Glutamatergic neuron (in vitro differentiated cells): ENCODE measurements at regions not wholly inside any gene's neighbourhood (a gene's known extent, or its start where the extent isn't known, plus 50 kb on each side); places are given as distances from the start of the nearest gene placed in this dataset.

Source experiments
- DNase-seq: peaks from one replicate; pipeline ENCODE4 v3.0.0; 2022
- H3K27ac Mint-ChIP-seq: one replicate; pipeline ENCODE4 v1.8.0; 2020; ENCODE audit warnings: mild to moderate bottlenecking, mixed read lengths, inconsistent platforms; ENCODE audit not compliant: unreplicated experiment
- H3K27me3 Mint-ChIP-seq: one replicate; pipeline ENCODE4 v1.8.0; 2020; ENCODE audit warnings: mild to moderate bottlenecking, moderate library complexity, mixed read lengths, inconsistent platforms; ENCODE audit not compliant: unreplicated experiment
- H3K36me3 Mint-ChIP-seq: one replicate; pipeline ENCODE4 v1.8.0; 2020; ENCODE audit warnings: mild to moderate bottlenecking, mixed read lengths, inconsistent platforms; ENCODE audit not compliant: unreplicated experiment
- H3K4me1 Mint-ChIP-seq: one replicate; pipeline ENCODE4 v1.8.0; 2020; ENCODE audit warnings: mild to moderate bottlenecking, low read depth, mixed read lengths, inconsistent platforms; ENCODE audit not compliant: unreplicated experiment
- H3K4me3 Mint-ChIP-seq: one replicate; pipeline ENCODE4 v1.8.0; 2020; ENCODE audit warnings: mild to moderate bottlenecking, mixed read lengths, inconsistent platforms; ENCODE audit not compliant: unreplicated experiment
- H3K9me3 Mint-ChIP-seq: one replicate; pipeline ENCODE4 v1.8.0; 2020; ENCODE audit warnings: mild to moderate bottlenecking, moderate library complexity, mixed read lengths, inconsistent platforms; ENCODE audit not compliant: unreplicated experiment
- TF ChIP-seq, protein P1 (sequence below): fragments of 200-600 bp; sonication (generic); IDR thresholded peaks from one replicate; pipeline ENCODE4 v1.5.0; 2021; ENCODE audit not compliant: partially characterized antibody, unreplicated experiment

DNA sequence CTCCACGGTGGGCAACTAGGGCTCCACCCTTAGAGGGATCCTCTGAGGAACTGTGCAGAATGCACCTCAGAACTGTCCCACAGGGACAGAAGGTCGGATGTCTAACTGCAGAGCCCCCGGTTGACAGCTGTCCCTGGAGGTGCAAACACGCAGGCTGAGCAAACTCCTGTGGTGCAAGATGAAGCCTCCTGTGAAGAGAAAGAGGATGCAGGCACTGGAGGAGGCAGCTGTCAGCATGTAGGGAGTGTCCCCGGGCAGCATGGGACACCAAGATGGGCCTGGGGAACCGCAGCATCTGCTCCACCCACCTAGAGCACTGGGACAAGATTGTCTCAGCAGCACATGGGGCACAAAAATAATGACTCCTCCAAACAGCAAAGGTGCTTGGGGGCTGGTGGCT lies 258.9 kb downstream of the ABHD5 start:
- no peak for DNase-seq
- H3K9me3 Mint-ChIP-seq: peaks cover 7% of the 10 kb centered on the region

DNA sequence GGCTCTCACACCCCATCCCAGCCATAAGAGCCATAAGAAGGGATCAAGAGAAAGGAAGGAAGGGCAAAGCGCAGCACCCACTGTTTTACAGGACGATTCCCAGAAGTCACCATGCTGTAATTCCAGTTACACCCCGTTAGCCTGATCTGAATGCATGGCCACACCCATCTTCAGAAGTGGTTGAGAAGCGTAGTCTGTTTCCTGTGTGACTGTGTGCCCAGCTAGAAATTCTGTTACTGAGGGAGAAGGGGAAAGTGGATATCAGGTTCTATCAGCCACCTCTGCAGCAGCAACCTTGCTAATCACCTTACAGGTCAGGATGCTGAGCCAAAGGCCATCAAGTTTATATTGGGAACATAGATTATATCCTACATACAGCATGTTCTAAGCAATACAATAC lies 260.0 kb downstream of the ABHD5 start:
- H3K4me1 Mint-ChIP-seq: peaks cover 7% of the 10 kb centered on the region
- TF ChIP-seq, protein P1, sequence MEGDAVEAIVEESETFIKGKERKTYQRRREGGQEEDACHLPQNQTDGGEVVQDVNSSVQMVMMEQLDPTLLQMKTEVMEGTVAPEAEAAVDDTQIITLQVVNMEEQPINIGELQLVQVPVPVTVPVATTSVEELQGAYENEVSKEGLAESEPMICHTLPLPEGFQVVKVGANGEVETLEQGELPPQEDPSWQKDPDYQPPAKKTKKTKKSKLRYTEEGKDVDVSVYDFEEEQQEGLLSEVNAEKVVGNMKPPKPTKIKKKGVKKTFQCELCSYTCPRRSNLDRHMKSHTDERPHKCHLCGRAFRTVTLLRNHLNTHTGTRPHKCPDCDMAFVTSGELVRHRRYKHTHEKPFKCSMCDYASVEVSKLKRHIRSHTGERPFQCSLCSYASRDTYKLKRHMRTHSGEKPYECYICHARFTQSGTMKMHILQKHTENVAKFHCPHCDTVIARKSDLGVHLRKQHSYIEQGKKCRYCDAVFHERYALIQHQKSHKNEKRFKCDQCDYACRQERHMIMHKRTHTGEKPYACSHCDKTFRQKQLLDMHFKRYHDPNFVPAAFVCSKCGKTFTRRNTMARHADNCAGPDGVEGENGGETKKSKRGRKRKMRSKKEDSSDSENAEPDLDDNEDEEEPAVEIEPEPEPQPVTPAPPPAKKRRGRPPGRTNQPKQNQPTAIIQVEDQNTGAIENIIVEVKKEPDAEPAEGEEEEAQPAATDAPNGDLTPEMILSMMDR: no peak
- no peak overlapping the region for H3K4me3 Mint-ChIP-seq
- no peaks in the 10 kb centered on the region for H3K27me3 Mint-ChIP-seq
- no peak for DNase-seq
- no peak overlapping the region for H3K27ac Mint-ChIP-seq
- peaks cover 7% of the 10 kb centered on the region for H3K9me3 Mint-ChIP-seq
- no peaks in the 10 kb centered on the region for H3K36me3 Mint-ChIP-seq

More for the DNA sequence above, 258.9 kb downstream of the ABHD5 start:
- no peak overlapping the region for H3K4me3 Mint-ChIP-seq
- peaks cover 3% of the 10 kb centered on the region for H3K36me3 Mint-ChIP-seq
- no peak overlapping the region for H3K27ac Mint-ChIP-seq
- H3K27me3 Mint-ChIP-seq: no peaks in the 10 kb centered on the region
- peaks cover 4% of the 10 kb centered on the region for H3K4me1 Mint-ChIP-seq
- TF ChIP-seq, protein P1: no peak

DNA sequence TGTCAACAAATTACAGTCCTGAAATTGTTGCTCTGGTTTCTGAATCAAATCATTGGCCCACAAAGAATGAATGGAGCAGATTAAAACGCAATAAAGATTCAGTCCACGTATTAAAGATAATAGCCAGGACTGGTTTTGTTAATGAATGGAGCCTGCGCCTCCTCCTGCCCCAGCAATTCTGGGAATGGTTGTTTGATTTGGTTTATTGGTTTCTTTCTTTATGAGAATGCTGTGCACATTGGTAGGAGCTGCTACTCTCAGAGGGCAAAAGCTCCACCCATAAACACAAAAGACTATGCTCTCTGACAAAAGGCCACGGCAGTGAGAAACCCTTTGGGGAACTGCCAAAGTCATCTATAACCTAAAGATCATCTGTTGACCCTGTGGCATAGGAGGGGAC lies 261.1 kb downstream of the ABHD5 start:
- DNase-seq: no peak
- Mint-ChIP-seq H3K4me3 (no peak overlapping the region), H3K27me3 (no peaks in the 10 kb centered on the region), H3K9me3 (peaks cover 2% of the 10 kb centered on the region), H3K4me1 (peaks cover 7% of the 10 kb centered on the region), H3K27ac (no peak overlapping the region), H3K36me3 (no peaks in the 10 kb centered on the region)
- TF ChIP-seq, protein P1: no peak

DNA sequence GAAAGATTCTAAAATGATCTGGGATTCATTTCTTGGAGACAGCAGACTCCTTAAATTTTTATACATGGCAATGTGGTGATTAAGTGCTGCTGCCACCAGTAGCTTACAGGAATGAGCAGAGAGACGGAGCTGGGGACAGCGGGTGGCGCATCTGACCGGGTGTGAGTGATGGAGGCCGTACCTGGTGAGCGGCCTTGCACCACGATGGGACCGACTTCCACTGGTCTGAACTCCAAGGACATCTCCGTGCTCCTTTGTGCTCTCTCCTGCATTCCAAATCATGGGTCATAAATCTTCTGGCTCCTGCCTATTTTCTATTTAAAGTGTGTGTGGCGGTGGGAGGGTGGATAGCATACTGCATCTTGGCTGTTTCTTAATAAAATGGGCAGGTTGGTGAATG lies 262.6 kb downstream of the ABHD5 start:
- Mint-ChIP-seq H3K4me3 (no peak overlapping the region), H3K27me3 (no peaks in the 10 kb centered on the region), H3K27ac (no peak overlapping the region), H3K36me3 (no peaks in the 10 kb centered on the region), H3K4me1 (peaks cover 8% of the 10 kb centered on the region), H3K9me3 (peaks cover 2% of the 10 kb centered on the region)
- TF ChIP-seq, protein P1: no peak
- no peak for DNase-seq

DNA sequence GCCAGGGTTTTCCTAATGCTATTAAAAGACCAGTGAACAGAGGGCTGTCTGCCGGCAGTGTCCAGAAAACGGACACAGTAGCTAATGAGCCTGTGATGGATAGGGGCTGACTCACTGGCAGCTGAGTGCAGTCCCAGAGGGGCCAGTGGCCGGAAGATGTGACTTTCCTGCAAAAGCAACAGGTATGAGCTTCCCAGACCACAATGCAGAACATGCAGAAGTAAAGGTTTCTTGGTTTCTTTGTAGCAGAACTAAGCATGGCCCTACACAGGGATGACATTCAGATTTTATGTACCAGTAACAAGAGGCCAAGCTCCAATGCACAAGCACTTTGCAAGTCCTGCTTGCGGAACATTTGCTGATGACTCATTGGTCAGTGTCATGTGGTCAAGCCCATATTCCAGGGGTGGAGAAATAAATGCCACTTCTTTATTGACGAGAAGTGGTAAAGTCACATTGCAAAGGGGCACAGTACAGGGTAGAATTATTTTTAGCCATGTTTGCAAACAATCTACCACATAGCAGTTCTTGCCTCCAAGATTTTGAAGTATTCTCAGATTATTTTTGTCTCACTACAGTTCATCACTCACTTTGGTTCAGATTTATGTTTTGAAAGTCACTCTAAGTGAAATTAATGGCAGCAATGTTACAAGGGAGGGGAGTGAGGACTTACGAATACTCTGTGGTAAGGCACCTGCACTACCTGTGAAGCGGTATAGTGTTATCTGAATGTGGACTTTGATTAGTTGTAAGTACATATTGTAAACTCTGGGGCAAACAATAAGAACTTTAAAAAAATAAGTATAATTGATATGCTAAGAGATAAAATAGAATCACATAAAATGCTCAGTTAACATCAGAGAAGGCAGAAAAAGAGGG lies 263.3 kb downstream of the ABHD5 start:
- no peaks in the 10 kb centered on the region for H3K27me3 Mint-ChIP-seq
- no peak overlapping the region for H3K4me3 Mint-ChIP-seq

More for the DNA sequence above, 263.3 kb downstream of the ABHD5 start:
- Mint-ChIP-seq H3K27ac (no peak overlapping the region), H3K36me3 (no peaks in the 10 kb centered on the region), H3K9me3 (no peaks in the 10 kb centered on the region), H3K4me1 (peaks cover 10% of the 10 kb centered on the region)
- peak; percentile 48 for DNase-seq
- TF ChIP-seq, protein P1: no peak
